Calu3 (cell line): ENCODE measurements at regions not wholly inside any gene's neighbourhood (a gene's known extent, or its start where the extent isn't known, plus 50 kb on each side); places are given as distances from the start of the nearest gene placed in this dataset.

ENCODE experiments used
- BruUV-seq: library from RNA; stranded (reverse); fragments of 400-500 nt; replicated peaks from 2 replicates; lab custom pipeline; 2021; lab: Mats Ljungman, UMichigan
- CTCF ChIA-PET: fragments of 300-600 bp; sonication (Branson Sonifier 250); formaldehyde crosslinking; loops from one replicate; lab custom pipeline; 2022; ENCODE audit warnings: antibody characterized with exemption; lab: Charles Lee
- DNase-seq: peaks from one replicate; pipeline ENCODE4 v3.0.0; 2022
- H3K27ac Mint-ChIP-seq: one replicate; pipeline ENCODE4 v1.8.0; 2022; ENCODE audit warnings: mixed read lengths; ENCODE audit not compliant: unreplicated experiment
- H3K27me3 Mint-ChIP-seq: one replicate; pipeline ENCODE4 v1.8.0; 2022; ENCODE audit warnings: mixed read lengths; ENCODE audit not compliant: unreplicated experiment
- H3K36me3 Mint-ChIP-seq: one replicate; pipeline ENCODE4 v1.8.0; 2022; ENCODE audit warnings: mild to moderate bottlenecking, moderate library complexity, mixed read lengths; ENCODE audit not compliant: insufficient read depth, unreplicated experiment
- H3K4me1 Mint-ChIP-seq: one replicate; pipeline ENCODE4 v1.8.0; 2022; ENCODE audit warnings: mild to moderate bottlenecking, low read depth, mixed read lengths; ENCODE audit not compliant: unreplicated experiment
- H3K4me3 Mint-ChIP-seq: one replicate; pipeline ENCODE4 v1.8.0; 2022; ENCODE audit warnings: mild to moderate bottlenecking, low read depth, moderate library complexity, mixed read lengths; ENCODE audit not compliant: unreplicated experiment
- H3K9me3 Mint-ChIP-seq: one replicate; pipeline ENCODE4 v1.8.0; 2022; ENCODE audit warnings: low read depth, mixed read lengths; ENCODE audit not compliant: unreplicated experiment
- intact Hi-C: fragments of 100-400 bp; cut with micrococcal nuclease; formaldehyde crosslinking; loops from one replicate; pipeline ENCODE4 v1.10.0; 2022; ENCODE audit not compliant: unreplicated experiment
- TF ChIP-seq, protein P1 (sequence below): fragments of 200-600 bp; IDR thresholded peaks from one replicate; pipeline ENCODE4 v1.8.0; 2022; ENCODE audit warnings: antibody characterized with exemption; ENCODE audit not compliant: unreplicated experiment

DNA sequence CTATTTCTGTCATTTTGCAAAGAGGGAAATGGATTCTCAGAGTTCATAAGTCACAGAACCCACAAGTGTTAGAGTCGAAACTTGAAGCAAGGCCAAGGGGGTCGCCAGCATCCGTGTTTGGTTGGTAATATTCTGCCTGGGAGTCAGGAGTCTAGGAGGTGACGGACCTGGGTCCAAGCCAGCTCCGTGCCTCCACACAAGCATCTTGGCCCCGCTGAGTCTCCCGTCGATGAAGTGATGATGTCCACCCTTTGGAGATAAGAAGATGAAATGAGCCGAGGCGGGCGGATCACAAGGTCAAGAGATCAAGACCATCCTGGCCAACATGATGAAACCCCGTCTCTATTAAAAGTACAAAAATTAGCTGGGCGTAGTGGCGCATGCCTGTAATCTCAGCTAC is 53.2 kb upstream of the TNRC6C start:
- H3K27me3 Mint-ChIP-seq, result peaks cover 100% of the 10 kb centered on the region
- no peak overlapping the region for H3K4me3 Mint-ChIP-seq
- DNase-seq, result no peak
- H3K9me3 Mint-ChIP-seq, result no peaks in the 10 kb centered on the region
- CTCF ChIA-PET, result no interaction called here
- no peaks in the 10 kb centered on the region for H3K36me3 Mint-ChIP-seq
- BruUV-seq, result no TSS peak
- intact Hi-C loops, result no loop called here
- no peak overlapping the region for H3K27ac Mint-ChIP-seq
- TF ChIP-seq, protein P1, sequence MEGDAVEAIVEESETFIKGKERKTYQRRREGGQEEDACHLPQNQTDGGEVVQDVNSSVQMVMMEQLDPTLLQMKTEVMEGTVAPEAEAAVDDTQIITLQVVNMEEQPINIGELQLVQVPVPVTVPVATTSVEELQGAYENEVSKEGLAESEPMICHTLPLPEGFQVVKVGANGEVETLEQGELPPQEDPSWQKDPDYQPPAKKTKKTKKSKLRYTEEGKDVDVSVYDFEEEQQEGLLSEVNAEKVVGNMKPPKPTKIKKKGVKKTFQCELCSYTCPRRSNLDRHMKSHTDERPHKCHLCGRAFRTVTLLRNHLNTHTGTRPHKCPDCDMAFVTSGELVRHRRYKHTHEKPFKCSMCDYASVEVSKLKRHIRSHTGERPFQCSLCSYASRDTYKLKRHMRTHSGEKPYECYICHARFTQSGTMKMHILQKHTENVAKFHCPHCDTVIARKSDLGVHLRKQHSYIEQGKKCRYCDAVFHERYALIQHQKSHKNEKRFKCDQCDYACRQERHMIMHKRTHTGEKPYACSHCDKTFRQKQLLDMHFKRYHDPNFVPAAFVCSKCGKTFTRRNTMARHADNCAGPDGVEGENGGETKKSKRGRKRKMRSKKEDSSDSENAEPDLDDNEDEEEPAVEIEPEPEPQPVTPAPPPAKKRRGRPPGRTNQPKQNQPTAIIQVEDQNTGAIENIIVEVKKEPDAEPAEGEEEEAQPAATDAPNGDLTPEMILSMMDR, result no peak
- H3K4me1 Mint-ChIP-seq, result no peaks in the 10 kb centered on the region

DNA sequence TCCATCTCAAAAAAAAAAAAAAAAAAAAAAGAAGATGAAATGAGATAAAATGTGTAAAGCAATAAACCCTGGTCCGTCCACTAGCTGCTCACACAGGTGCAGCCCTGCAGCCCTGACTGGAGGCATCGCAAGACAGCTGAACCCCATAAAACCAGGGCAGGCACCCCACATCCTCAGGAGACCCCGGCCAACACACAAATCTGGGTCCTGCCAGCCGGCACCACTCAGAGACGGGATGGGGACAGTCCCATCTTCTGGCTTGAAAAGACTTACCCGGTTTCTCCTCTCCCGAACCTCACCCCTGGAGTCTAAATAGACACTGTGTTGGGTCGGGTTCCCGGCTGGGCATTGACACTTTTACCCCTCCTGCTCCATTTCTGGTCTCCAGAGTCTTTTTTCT is 52.7 kb upstream of the TNRC6C start:
- Mint-ChIP-seq H3K4me3 (no peak overlapping the region), H3K4me1 (no peaks in the 10 kb centered on the region), H3K36me3 (no peaks in the 10 kb centered on the region), H3K27ac (no peak overlapping the region), H3K27me3 (peaks cover 100% of the 10 kb centered on the region), H3K9me3 (no peaks in the 10 kb centered on the region)
- BruUV-seq, result no TSS peak
- intact Hi-C loops, result no loop called here
- TF ChIP-seq, protein P1, result no peak
- DNase-seq, result no peak
- CTCF ChIA-PET, result no interaction called here

DNA sequence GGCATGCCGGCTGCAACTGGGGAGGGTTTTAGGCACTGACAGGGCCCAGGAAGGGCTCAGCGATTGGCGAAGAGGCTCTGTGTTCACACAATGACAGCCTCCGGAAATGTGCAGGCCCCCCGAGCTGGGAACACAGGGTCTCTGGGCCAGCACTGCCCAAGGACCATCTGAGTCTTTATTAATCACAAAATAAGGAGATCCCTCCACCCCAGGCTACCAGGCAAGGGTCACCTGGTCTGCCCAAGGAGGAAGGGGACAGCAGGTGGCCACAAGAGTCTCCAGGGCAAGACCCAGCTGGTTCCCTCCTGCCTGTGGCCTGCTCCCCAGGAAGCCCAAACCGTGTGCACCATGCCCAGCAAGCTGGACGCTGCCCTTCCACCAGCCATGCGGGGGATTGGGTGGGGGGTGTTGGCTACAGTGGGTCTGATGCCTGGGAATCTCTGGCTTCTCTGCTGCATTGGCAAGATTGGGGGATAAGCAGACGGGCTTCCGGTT is 52.1 kb upstream of the TNRC6C start:
- no peak overlapping the region for H3K4me3 Mint-ChIP-seq
- H3K36me3 Mint-ChIP-seq, result no peaks in the 10 kb centered on the region
- no peak for DNase-seq
- H3K9me3 Mint-ChIP-seq, result no peaks in the 10 kb centered on the region
- no TSS peak for BruUV-seq
- TF ChIP-seq, protein P1, result no peak
- peaks cover 100% of the 10 kb centered on the region for H3K27me3 Mint-ChIP-seq
- no peak overlapping the region for H3K27ac Mint-ChIP-seq
- H3K4me1 Mint-ChIP-seq, result no peaks in the 10 kb centered on the region
- intact Hi-C loops, result no loop called here
- CTCF ChIA-PET, result no interaction called here

DNA sequence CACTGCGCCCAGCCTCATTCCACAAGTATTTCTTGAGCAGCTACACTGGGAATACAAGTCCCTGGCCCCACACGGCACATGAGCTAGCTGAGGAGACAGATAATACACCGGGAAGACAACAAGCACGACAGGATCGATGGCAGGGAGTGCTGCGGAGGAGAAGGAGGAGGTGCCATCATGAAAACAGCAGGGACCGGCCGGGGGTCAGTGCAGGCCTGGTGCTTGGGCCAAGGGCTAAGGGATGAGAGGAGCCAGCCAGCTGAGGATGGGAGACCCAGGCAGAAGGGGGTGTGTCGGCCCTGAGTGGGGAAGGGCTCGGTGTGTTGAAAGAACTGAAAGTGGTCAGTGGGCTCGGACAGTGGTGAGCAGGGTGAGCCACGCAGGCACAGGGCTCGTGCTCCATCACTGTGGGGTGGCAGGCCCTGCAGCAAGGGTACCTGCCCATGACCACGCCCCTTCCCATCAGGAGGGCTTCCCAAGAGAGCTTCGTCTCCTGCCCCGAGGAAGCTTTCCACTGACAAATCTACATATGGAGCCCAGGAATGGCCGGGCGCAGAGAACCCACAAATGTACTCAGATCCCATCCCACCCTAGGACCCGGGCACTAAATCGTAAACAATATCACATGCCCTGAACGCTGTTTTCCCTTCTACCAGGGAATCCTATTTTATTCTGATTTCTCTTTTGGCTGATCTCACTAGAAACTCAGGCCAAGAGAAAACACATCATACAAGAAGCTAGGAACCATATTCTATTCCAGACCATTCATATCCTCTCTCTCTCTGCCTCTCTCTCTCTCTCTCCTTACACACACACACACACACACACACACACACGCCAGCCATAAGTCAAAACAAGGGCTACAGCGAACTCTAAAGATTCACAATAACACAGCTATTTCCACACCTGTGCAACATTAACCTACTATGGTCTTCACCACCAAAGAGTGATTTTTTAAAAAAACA is 50.7 kb upstream of the TNRC6C start:
- Mint-ChIP-seq H3K36me3 (no peaks in the 10 kb centered on the region), H3K27me3 (peaks cover 100% of the 10 kb centered on the region), H3K4me1 (no peaks in the 10 kb centered on the region), H3K4me3 (no peak overlapping the region), H3K9me3 (no peaks in the 10 kb centered on the region), H3K27ac (no peak overlapping the region)
- TF ChIP-seq, protein P1, result no peak
- CTCF ChIA-PET, result interaction anchor here (0.7 to 0.8 kb wide), 2 partner anchors 14 to 36 kb away, joined by 3 read pairs; no protein-coding TSS in a partner anchor
- intact Hi-C loops, result no loop called here
- DNase-seq, result no peak
- no TSS peak for BruUV-seq
